SK-N-SH (cell line): ENCODE measurements at regions not wholly inside any gene's neighbourhood (a gene's known extent, or its start where the extent isn't known, plus 50 kb on each side); places are given as distances from the start of the nearest gene placed in this dataset.

Experiments
- CTCF ChIP-seq: fragments of 200-600 bp; sonication (generic); IDR thresholded peaks from 2 replicates; pipeline ENCODE4 v1.6.1; 2017; ENCODE audit warnings: antibody characterized with exemption, mild to moderate bottlenecking, moderate library complexity
- NFIC ChIP-seq: IDR thresholded peaks from 2 replicates; pipeline ENCODE4 v1.4.0; 2012; ENCODE audit warnings: borderline replicate concordance

GRCh38 chr13:32893176-32893575, 123.0 kb upstream of the KL start:
- TF ChIP-seq CTCF, result no peak
- no peak for TF ChIP-seq NFIC
